ENCODE measurements at regions not wholly inside any gene's neighbourhood (a gene's known extent, or its start where the extent isn't known, plus 50 kb on each side); places are given as distances from the start of the nearest gene placed in this dataset.
A peak's percentile ranks its signal among the peaks of the same experiment; 100 is the strongest.
"Not testable (repeated sequence)": the region's sequence is repeated elsewhere in the genome, so short reads cannot be mapped to it uniquely, and the experiment has no call there.

DNA sequence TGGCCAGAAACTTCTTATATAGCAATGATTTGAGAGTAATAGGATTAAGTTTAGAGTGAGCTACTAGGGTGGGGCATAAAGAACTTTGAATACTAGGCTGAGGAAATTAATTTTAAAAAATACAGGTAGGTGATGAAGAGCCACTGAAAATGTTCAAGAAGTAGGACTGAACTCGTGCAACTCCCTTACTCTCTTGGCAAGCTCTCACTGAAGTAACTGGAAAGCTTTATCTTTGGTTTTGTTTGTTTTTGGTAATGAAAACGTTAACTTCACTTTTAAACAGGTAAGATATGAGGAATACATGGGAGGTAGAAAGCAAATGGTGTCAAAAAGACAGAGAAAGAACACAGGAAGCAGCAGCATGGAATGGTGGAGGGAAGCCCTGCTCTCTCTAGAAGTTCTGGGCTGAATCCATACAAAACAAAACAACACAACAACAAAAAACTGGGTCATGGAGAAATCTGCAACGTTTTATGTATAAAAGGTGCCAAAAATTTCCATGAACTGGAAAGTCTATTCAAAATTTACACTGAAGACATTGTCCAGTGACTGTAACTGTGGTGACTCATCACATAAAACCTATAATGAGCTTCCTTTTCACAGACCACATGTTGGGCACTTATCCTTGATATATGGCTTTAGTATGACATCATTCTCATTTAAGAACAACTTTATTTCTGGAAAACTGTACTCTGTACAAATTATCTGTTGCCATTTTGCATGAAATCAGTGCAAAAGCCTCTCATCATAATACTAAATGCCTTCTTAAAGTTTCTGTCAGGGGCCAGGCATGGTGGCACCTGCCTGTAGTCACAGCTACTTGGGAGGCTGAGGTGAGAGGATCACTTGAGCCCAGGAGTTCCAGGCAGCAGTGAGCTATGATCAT lies 91.2 kb upstream of the CHD1 start:
- no peaks in the 10 kb centered on the region for H3K27me3 ChIP-seq (ENCODE audit: control insufficient read depth, insufficient read depth, low read length)
- no peaks in the 10 kb centered on the region for H3K9me3 ChIP-seq (replicated peaks; ENCODE audit: low read length)
- H3K4me1 ChIP-seq (ENCODE audit: control insufficient read depth, insufficient read depth, low read length), result peaks cover 12% of the 10 kb centered on the region
- no peak overlapping the region for H3K9ac ChIP-seq (ENCODE audit: low read depth, low read length)
- H3K4me2 ChIP-seq (ENCODE audit: low read length), result peak overlapping the region; percentile 39
- H3K36me3 ChIP-seq (ENCODE audit: insufficient read depth, low read length), result no peaks in the 10 kb centered on the region
- no peak overlapping the region for H3K4me3 ChIP-seq (ENCODE audit: low read length)

DNA sequence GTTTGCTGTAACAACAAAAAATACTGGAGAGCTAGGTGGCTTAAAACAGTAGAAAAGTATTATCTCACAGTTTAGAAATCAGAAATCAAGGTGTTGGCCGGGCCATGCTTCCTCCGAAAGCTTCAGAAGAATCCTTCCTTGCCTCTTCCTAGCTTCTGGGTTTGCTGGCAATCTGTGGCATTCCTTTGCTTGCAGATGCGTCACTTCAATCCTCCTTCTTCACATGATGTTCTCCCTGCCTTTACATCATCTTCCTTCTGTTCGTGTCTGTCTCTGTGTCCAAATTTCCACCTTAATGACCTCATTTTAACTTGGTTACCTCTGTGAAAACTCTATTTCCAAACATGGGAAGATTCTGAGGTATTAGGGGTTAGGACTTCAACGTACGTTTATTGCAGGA lies 90.4 kb upstream of the CHD1 start:
- no peaks in the 10 kb centered on the region for H3K36me3 ChIP-seq (ENCODE audit: insufficient read depth, low read length)
- H3K27me3 ChIP-seq (ENCODE audit: control insufficient read depth, insufficient read depth, low read length), result no peaks in the 10 kb centered on the region
- no peak overlapping the region for H3K4me3 ChIP-seq (ENCODE audit: low read length)
- no peaks in the 10 kb centered on the region for H3K9me3 ChIP-seq (replicated peaks; ENCODE audit: low read length)
- H3K9ac ChIP-seq (ENCODE audit: low read depth, low read length), result no peak overlapping the region
- peaks cover 12% of the 10 kb centered on the region for H3K4me1 ChIP-seq (ENCODE audit: control insufficient read depth, insufficient read depth, low read length)
- H3K4me2 ChIP-seq (ENCODE audit: low read length), result no peak overlapping the region

DNA sequence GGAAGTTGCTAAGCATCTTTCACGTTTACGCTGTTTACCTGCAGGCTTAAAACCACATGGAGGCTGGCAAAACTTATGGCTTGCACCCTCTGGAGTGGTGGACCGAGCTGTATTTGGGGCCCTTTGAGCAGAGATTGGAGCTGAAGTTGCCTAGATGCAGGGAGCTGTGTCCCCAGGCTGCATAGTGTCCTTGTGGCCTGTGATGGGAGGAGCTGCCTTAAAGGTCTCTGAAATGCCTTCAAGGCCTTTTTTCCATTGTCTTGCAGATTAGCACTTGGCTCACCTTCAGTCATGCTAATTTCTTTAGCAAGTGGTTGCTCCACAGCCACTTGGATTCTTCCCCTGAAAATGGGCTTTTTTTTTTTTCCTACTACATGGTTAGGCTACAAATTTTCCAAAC lies 81.5 kb upstream of the CHD1 start:
- no peaks in the 10 kb centered on the region for H3K36me3 ChIP-seq (ENCODE audit: insufficient read depth, low read length)
- no peak overlapping the region for H3K4me3 ChIP-seq (ENCODE audit: low read length)
- H3K27me3 ChIP-seq (ENCODE audit: control insufficient read depth, insufficient read depth, low read length), result no peaks in the 10 kb centered on the region
- H3K9me3 ChIP-seq (replicated peaks; ENCODE audit: low read length), result no peaks in the 10 kb centered on the region
- H3K9ac ChIP-seq (ENCODE audit: low read depth, low read length), result no peak overlapping the region
- no peaks in the 10 kb centered on the region for H3K4me1 ChIP-seq (ENCODE audit: control insufficient read depth, insufficient read depth, low read length)
- H3K4me2 ChIP-seq (ENCODE audit: low read length), result no peak overlapping the region

- H3K9ac ChIP-seq (ENCODE audit: low read depth, low read length); H3K9me3 ChIP-seq (replicated peaks; ENCODE audit: low read length); H3K4me3 ChIP-seq (ENCODE audit: low read length); H3K27me3 ChIP-seq (ENCODE audit: control insufficient read depth, insufficient read depth, low read length); H3K36me3 ChIP-seq (ENCODE audit: insufficient read depth, low read length); H3K4me2 ChIP-seq (ENCODE audit: low read length); H3K4me1 ChIP-seq (ENCODE audit: control insufficient read depth, insufficient read depth, low read length): not testable (repeated sequence)
Observed at GRCh38 chr5:99008009-99008408, 79.2 kb upstream of the CHD1 start.

DNA sequence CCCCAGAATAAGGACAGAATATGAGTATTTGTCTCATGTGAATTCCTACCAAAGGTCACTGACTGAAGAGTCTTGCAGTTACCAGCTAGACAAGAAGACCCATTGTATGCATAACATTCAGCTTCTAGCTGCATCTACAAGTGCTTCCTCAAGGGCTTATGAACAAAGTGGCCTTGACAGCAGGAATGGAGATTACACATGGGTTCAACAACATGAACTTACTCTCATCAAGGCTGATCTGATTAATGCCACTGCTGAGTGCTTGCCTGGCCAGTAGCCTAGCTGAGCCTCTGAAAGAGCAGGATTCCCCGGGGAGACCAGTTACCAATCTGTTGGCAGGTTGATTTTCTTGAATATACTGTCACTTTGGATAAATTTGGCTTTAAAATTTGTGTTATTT lies 76.7 kb upstream of the CHD1 start:
- H3K9ac ChIP-seq (ENCODE audit: low read depth, low read length), result no peak overlapping the region
- H3K9me3 ChIP-seq (replicated peaks; ENCODE audit: low read length), result no peaks in the 10 kb centered on the region
- no peaks in the 10 kb centered on the region for H3K27me3 ChIP-seq (ENCODE audit: control insufficient read depth, insufficient read depth, low read length)
- H3K36me3 ChIP-seq (ENCODE audit: insufficient read depth, low read length), result no peaks in the 10 kb centered on the region
- no peak overlapping the region for H3K4me2 ChIP-seq (ENCODE audit: low read length)
- H3K4me1 ChIP-seq (ENCODE audit: control insufficient read depth, insufficient read depth, low read length), result no peaks in the 10 kb centered on the region
- H3K4me3 ChIP-seq (ENCODE audit: low read length), result no peak overlapping the region

DNA sequence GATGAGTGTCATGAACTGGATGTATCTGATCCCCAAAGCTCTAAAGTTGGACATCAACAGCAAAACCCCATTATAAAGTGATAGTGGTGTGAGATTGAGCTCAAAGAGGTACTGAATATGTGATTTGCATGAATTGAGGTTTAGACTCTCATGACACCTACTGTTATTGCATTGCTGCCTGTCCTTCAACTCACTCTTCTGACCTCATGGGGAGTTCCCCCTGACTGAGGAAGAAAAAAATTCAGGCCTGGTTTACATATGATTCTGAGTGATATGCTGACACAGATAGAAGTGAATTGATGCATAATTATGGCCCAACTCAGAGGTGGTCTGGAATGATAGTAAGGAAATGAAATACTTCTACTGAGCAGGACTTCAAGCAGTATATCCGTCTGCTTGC lies 76.2 kb upstream of the CHD1 start:
- H3K4me3 ChIP-seq (ENCODE audit: low read length), result no peak overlapping the region
- H3K4me1 ChIP-seq (ENCODE audit: control insufficient read depth, insufficient read depth, low read length), result no peaks in the 10 kb centered on the region

DNA sequence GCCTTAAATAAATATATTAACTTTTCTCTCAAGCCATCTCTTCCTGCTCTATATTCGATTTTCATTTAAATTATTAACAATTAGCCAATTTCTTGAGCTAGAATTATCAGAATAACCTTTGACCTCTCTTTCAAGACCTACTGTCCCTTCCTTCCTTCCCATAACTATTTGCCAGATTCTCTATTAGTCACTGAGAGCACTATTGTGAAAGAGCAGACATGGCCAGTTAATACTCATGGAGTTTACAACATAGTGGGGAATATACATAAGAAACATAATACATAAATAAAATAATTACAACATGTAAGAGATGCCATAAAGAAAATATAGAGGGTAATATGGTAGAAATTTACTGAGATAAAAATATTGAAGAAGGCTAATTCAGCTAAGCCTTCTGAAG lies 72.1 kb upstream of the CHD1 start:
- H3K4me3 ChIP-seq (ENCODE audit: low read length), result no peak overlapping the region
- no peaks in the 10 kb centered on the region for H3K27me3 ChIP-seq (ENCODE audit: control insufficient read depth, insufficient read depth, low read length)
- H3K4me1 ChIP-seq (ENCODE audit: control insufficient read depth, insufficient read depth, low read length), result no peaks in the 10 kb centered on the region
- no peaks in the 10 kb centered on the region for H3K9me3 ChIP-seq (replicated peaks; ENCODE audit: low read length)
- H3K9ac ChIP-seq (ENCODE audit: low read depth, low read length), result no peak overlapping the region
- H3K36me3 ChIP-seq (ENCODE audit: insufficient read depth, low read length), result no peaks in the 10 kb centered on the region
- H3K4me2 ChIP-seq (ENCODE audit: low read length), result no peak overlapping the region

More for the DNA sequence above, 76.2 kb upstream of the CHD1 start:
- Histone ChIP-seq H3K9me3 (replicated peaks; ENCODE audit: low read length) (no peaks in the 10 kb centered on the region), H3K9ac (ENCODE audit: low read depth, low read length) (no peak overlapping the region), H3K27me3 (ENCODE audit: control insufficient read depth, insufficient read depth, low read length) (no peaks in the 10 kb centered on the region), H3K4me2 (ENCODE audit: low read length) (no peak overlapping the region), H3K36me3 (ENCODE audit: insufficient read depth, low read length) (no peaks in the 10 kb centered on the region)

DNA sequence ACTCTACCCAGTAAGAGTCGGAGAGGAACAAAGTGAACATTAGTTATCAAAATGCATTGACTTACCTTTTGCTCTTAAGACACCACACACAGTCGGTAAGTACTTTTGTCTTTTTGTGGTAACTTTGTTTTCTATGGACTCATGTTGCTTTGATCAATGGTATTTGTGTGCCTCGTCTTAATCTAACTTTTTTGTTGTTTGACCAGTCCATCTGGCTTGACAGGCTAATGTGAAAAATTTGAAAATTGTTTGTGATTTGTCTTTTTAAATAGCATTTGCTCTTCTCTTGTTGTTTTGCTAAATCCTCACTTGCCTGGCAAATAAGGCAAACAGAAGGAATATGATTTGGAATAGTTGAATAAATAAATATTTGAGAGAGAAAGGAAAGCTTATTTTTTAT lies 71.4 kb upstream of the CHD1 start:
- Histone ChIP-seq H3K9me3 (replicated peaks; ENCODE audit: low read length) (no peaks in the 10 kb centered on the region), H3K4me1 (ENCODE audit: control insufficient read depth, insufficient read depth, low read length) (no peaks in the 10 kb centered on the region), H3K4me3 (ENCODE audit: low read length) (no peak overlapping the region), H3K36me3 (ENCODE audit: insufficient read depth, low read length) (no peaks in the 10 kb centered on the region), H3K4me2 (ENCODE audit: low read length) (no peak overlapping the region), H3K27me3 (ENCODE audit: control insufficient read depth, insufficient read depth, low read length) (no peaks in the 10 kb centered on the region), H3K9ac (ENCODE audit: low read depth, low read length) (no peak overlapping the region)

DNA sequence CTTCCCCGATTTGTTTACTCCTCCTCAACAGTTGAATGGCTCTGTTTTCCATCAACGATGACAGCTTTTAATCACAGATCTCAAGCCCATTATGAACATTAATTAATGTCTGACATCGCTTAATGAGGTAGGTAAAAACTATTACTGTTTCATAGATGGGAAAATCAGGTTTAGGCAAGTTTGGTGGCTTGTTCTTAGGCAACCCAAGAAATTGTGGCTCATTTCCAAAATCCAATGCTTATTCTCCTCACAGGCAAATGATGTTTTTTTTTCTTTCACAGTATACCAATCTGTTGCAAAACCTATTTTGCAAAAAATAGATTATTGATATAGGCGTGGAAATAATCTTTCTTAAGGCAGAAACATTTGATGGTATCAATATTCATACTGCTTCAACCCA lies 70.8 kb upstream of the CHD1 start:
- H3K4me3 ChIP-seq (ENCODE audit: low read length), result no peak overlapping the region
- no peaks in the 10 kb centered on the region for H3K4me1 ChIP-seq (ENCODE audit: control insufficient read depth, insufficient read depth, low read length)
- H3K4me2 ChIP-seq (ENCODE audit: low read length), result no peak overlapping the region
- H3K36me3 ChIP-seq (ENCODE audit: insufficient read depth, low read length), result no peaks in the 10 kb centered on the region
- no peak overlapping the region for H3K9ac ChIP-seq (ENCODE audit: low read depth, low read length)
- H3K9me3 ChIP-seq (replicated peaks; ENCODE audit: low read length), result no peaks in the 10 kb centered on the region
- H3K27me3 ChIP-seq (ENCODE audit: control insufficient read depth, insufficient read depth, low read length), result no peaks in the 10 kb centered on the region

- Histone ChIP-seq H3K36me3 (ENCODE audit: insufficient read depth, low read length) (no peaks in the 10 kb centered on the region), H3K9ac (ENCODE audit: low read depth, low read length) (no peak overlapping the region), H3K4me3 (ENCODE audit: low read length) (no peak overlapping the region), H3K4me2 (ENCODE audit: low read length) (no peak overlapping the region), H3K27me3 (ENCODE audit: control insufficient read depth, insufficient read depth, low read length) (no peaks in the 10 kb centered on the region), H3K9me3 (replicated peaks; ENCODE audit: low read length) (no peaks in the 10 kb centered on the region), H3K4me1 (ENCODE audit: control insufficient read depth, insufficient read depth, low read length) (no peaks in the 10 kb centered on the region)
Observed at GRCh38 chr5:98997000-98997399, 68.2 kb upstream of the CHD1 start.

- Histone ChIP-seq H3K36me3 (ENCODE audit: insufficient read depth, low read length) (no peaks in the 10 kb centered on the region), H3K4me2 (ENCODE audit: low read length) (no peak overlapping the region), H3K9ac (ENCODE audit: low read depth, low read length) (no peak overlapping the region), H3K27me3 (ENCODE audit: control insufficient read depth, insufficient read depth, low read length) (no peaks in the 10 kb centered on the region), H3K4me3 (ENCODE audit: low read length) (no peak overlapping the region), H3K9me3 (replicated peaks; ENCODE audit: low read length) (no peaks in the 10 kb centered on the region), H3K4me1 (ENCODE audit: control insufficient read depth, insufficient read depth, low read length) (no peaks in the 10 kb centered on the region)
Observed at GRCh38 chr5:98994611-98995010, 65.8 kb upstream of the CHD1 start.

- H3K4me3 ChIP-seq (ENCODE audit: low read length), result no peak overlapping the region
Observed at GRCh38 chr5:98993512-98993911, 64.7 kb upstream of the CHD1 start.

More at GRCh38 chr5:98993512-98993911, 64.7 kb upstream of the CHD1 start:
- Histone ChIP-seq H3K4me1 (ENCODE audit: control insufficient read depth, insufficient read depth, low read length) (no peaks in the 10 kb centered on the region), H3K9me3 (replicated peaks; ENCODE audit: low read length) (no peaks in the 10 kb centered on the region), H3K27me3 (ENCODE audit: control insufficient read depth, insufficient read depth, low read length) (no peaks in the 10 kb centered on the region), H3K4me2 (ENCODE audit: low read length) (no peak overlapping the region), H3K9ac (ENCODE audit: low read depth, low read length) (no peak overlapping the region), H3K36me3 (ENCODE audit: insufficient read depth, low read length) (no peaks in the 10 kb centered on the region)

All from skeletal muscle satellite cell (primary cell).